ENCODE measurements at regions not wholly inside any gene's neighbourhood (a gene's known extent, or its start where the extent isn't known, plus 50 kb on each side); places are given as distances from the start of the nearest gene placed in this dataset.
A peak's percentile ranks its signal among the peaks of the same experiment; 100 is the strongest.

- Histone ChIP-seq H4K91ac (ENCODE audit: low read length) (no peak overlapping the region), H3K27ac (ENCODE audit: low read length, poor library complexity, severe bottlenecking) (no peak overlapping the region), H3K9me3 (ENCODE audit: control insufficient read depth, low read length) (no peaks in the 10 kb centered on the region), H3K14ac (ENCODE audit: low read length in 2 of 2) (no peak overlapping the region), H3K4me2 (ENCODE audit: low read length, poor library complexity, severe bottlenecking) (no peak overlapping the region), H3K79me1 (replicated peaks; ENCODE audit: low read length, poor library complexity, severe bottlenecking) (no peaks in the 10 kb centered on the region), H2BK120ac (ENCODE audit: low read depth, low read length) (no peak overlapping the region), H3K4me1 (ENCODE audit: control insufficient read depth, insufficient read depth, low read depth, low read length) (no peaks in the 10 kb centered on the region), H3K9ac (ENCODE audit: low read length) (peak overlapping the region; percentile 40), H2BK5ac (ENCODE audit: low read depth, low read length, poor library complexity, severe bottlenecking) (no peak overlapping the region), H2BK12ac (ENCODE audit: low read length in 2 of 2) (no peak overlapping the region), H3K27me3 (ENCODE audit: control insufficient read depth in 1 of 2, insufficient read depth in 1 of 2, low read length in 2 of 2) (no peaks in the 10 kb centered on the region), H2AFZ (ENCODE audit: low read depth, low read length) (no peak overlapping the region), H2BK15ac (ENCODE audit: low read depth, poor library complexity, severe bottlenecking) (no peak overlapping the region), H3K4ac (ENCODE audit: low read depth in 1 of 2, low read length in 2 of 2) (no peak overlapping the region), H2AK5ac (ENCODE audit: low read length, severe bottlenecking) (no peak overlapping the region), H3K4me3 (ENCODE audit: insufficient read depth in 1 of 2, low read depth in 1 of 2, low read length in 2 of 2) (no peak overlapping the region), H3K18ac (ENCODE audit: low read depth in 1 of 2, low read length in 2 of 2) (no peak overlapping the region), H3K23ac (ENCODE audit: low read length in 2 of 2) (no peak overlapping the region), H3K36me3 (ENCODE audit: control insufficient read depth in 1 of 2, insufficient read depth in 2 of 2, low read depth in 1 of 2, low read length in 2 of 2) (no peaks in the 10 kb centered on the region), H4K8ac (ENCODE audit: low read length) (no peak overlapping the region)
- 63% methylated on average over 5 of the region's 6 CpGs for WGBS
- no peak for DNase-seq
Measured at GRCh38 chr15:93974804-93975481, 256.4 kb upstream of the MCTP2 start.

- Histone ChIP-seq H3K79me1 (replicated peaks; ENCODE audit: low read length, poor library complexity, severe bottlenecking) (no peaks in the 10 kb centered on the region), H2BK12ac (ENCODE audit: low read length in 2 of 2) (no peak overlapping the region), H4K8ac (ENCODE audit: low read length) (no peak overlapping the region), H2BK120ac (ENCODE audit: low read depth, low read length) (no peak overlapping the region), H3K27ac (ENCODE audit: low read length, poor library complexity, severe bottlenecking) (no peak overlapping the region), H3K4ac (ENCODE audit: low read depth in 1 of 2, low read length in 2 of 2) (no peak overlapping the region), H3K9ac (ENCODE audit: low read length) (no peak overlapping the region), H2BK15ac (ENCODE audit: low read depth, poor library complexity, severe bottlenecking) (no peak overlapping the region), H3K9me3 (ENCODE audit: control insufficient read depth, low read length) (no peaks in the 10 kb centered on the region), H2BK5ac (ENCODE audit: low read depth, low read length, poor library complexity, severe bottlenecking) (no peak overlapping the region), H3K4me2 (ENCODE audit: low read length, poor library complexity, severe bottlenecking) (no peak overlapping the region), H3K4me1 (ENCODE audit: control insufficient read depth, insufficient read depth, low read depth, low read length) (no peaks in the 10 kb centered on the region), H3K27me3 (ENCODE audit: control insufficient read depth in 1 of 2, insufficient read depth in 1 of 2, low read length in 2 of 2) (no peaks in the 10 kb centered on the region), H3K18ac (ENCODE audit: low read depth in 1 of 2, low read length in 2 of 2) (no peak overlapping the region), H2AK5ac (ENCODE audit: low read length, severe bottlenecking) (no peak overlapping the region), H3K23ac (ENCODE audit: low read length in 2 of 2) (no peak overlapping the region), H3K36me3 (ENCODE audit: control insufficient read depth in 1 of 2, insufficient read depth in 2 of 2, low read depth in 1 of 2, low read length in 2 of 2) (no peaks in the 10 kb centered on the region), H3K4me3 (ENCODE audit: insufficient read depth in 1 of 2, low read depth in 1 of 2, low read length in 2 of 2) (no peak overlapping the region), H4K91ac (ENCODE audit: low read length) (no peak overlapping the region), H2AFZ (ENCODE audit: low read depth, low read length) (no peak overlapping the region), H3K14ac (ENCODE audit: low read length in 2 of 2) (no peak overlapping the region)
- peak; percentile 9 for DNase-seq
- 39% methylated on average over 2 of the region's 5 CpGs for WGBS
Measured at GRCh38 chr15:93973287-93973686, 258.1 kb upstream of the MCTP2 start.

- Histone ChIP-seq H4K8ac (ENCODE audit: low read length) (no peak overlapping the region), H3K4me3 (ENCODE audit: insufficient read depth in 1 of 2, low read depth in 1 of 2, low read length in 2 of 2) (no peak overlapping the region), H2BK15ac (ENCODE audit: low read depth, poor library complexity, severe bottlenecking) (no peak overlapping the region), H2BK5ac (ENCODE audit: low read depth, low read length, poor library complexity, severe bottlenecking) (no peak overlapping the region), H3K18ac (ENCODE audit: low read depth in 1 of 2, low read length in 2 of 2) (no peak overlapping the region), H4K91ac (ENCODE audit: low read length) (no peak overlapping the region), H2BK12ac (ENCODE audit: low read length in 2 of 2) (no peak overlapping the region), H3K4me1 (ENCODE audit: control insufficient read depth, insufficient read depth, low read depth, low read length) (no peaks in the 10 kb centered on the region), H3K4ac (ENCODE audit: low read depth in 1 of 2, low read length in 2 of 2) (no peak overlapping the region), H2AFZ (ENCODE audit: low read depth, low read length) (no peak overlapping the region), H2AK5ac (ENCODE audit: low read length, severe bottlenecking) (no peak overlapping the region), H3K27ac (ENCODE audit: low read length, poor library complexity, severe bottlenecking) (no peak overlapping the region), H3K9ac (ENCODE audit: low read length) (no peak overlapping the region), H3K79me1 (replicated peaks; ENCODE audit: low read length, poor library complexity, severe bottlenecking) (no peaks in the 10 kb centered on the region), H3K27me3 (ENCODE audit: control insufficient read depth in 1 of 2, insufficient read depth in 1 of 2, low read length in 2 of 2) (no peaks in the 10 kb centered on the region), H2BK120ac (ENCODE audit: low read depth, low read length) (no peak overlapping the region), H3K36me3 (ENCODE audit: control insufficient read depth in 1 of 2, insufficient read depth in 2 of 2, low read depth in 1 of 2, low read length in 2 of 2) (no peaks in the 10 kb centered on the region), H3K23ac (ENCODE audit: low read length in 2 of 2) (no peak overlapping the region), H3K4me2 (ENCODE audit: low read length, poor library complexity, severe bottlenecking) (no peak overlapping the region), H3K14ac (ENCODE audit: low read length in 2 of 2) (no peak overlapping the region), H3K9me3 (ENCODE audit: control insufficient read depth, low read length) (no peaks in the 10 kb centered on the region)
- no peak for DNase-seq
- WGBS: 85% methylated on average over 5 of the region's 6 CpGs
Measured at GRCh38 chr15:93968773-93969172, 262.6 kb upstream of the MCTP2 start.

- WGBS: 72% methylated on average over 5 of the region's 6 CpGs
- Histone ChIP-seq H3K27ac (ENCODE audit: low read length, poor library complexity, severe bottlenecking) (no peak overlapping the region), H4K8ac (ENCODE audit: low read length) (no peak overlapping the region), H3K27me3 (ENCODE audit: control insufficient read depth in 1 of 2, insufficient read depth in 1 of 2, low read length in 2 of 2) (no peaks in the 10 kb centered on the region), H3K4ac (ENCODE audit: low read depth in 1 of 2, low read length in 2 of 2) (no peak overlapping the region), H3K9me3 (ENCODE audit: control insufficient read depth, low read length) (no peaks in the 10 kb centered on the region), H3K14ac (ENCODE audit: low read length in 2 of 2) (no peak overlapping the region), H2BK5ac (ENCODE audit: low read depth, low read length, poor library complexity, severe bottlenecking) (no peak overlapping the region), H3K79me1 (replicated peaks; ENCODE audit: low read length, poor library complexity, severe bottlenecking) (no peaks in the 10 kb centered on the region), H2BK12ac (ENCODE audit: low read length in 2 of 2) (no peak overlapping the region), H3K23ac (ENCODE audit: low read length in 2 of 2) (no peak overlapping the region), H3K9ac (ENCODE audit: low read length) (no peak overlapping the region), H3K4me2 (ENCODE audit: low read length, poor library complexity, severe bottlenecking) (no peak overlapping the region), H3K4me1 (ENCODE audit: control insufficient read depth, insufficient read depth, low read depth, low read length) (no peaks in the 10 kb centered on the region), H3K4me3 (ENCODE audit: insufficient read depth in 1 of 2, low read depth in 1 of 2, low read length in 2 of 2) (no peak overlapping the region), H3K18ac (ENCODE audit: low read depth in 1 of 2, low read length in 2 of 2) (no peak overlapping the region), H3K36me3 (ENCODE audit: control insufficient read depth in 1 of 2, insufficient read depth in 2 of 2, low read depth in 1 of 2, low read length in 2 of 2) (no peaks in the 10 kb centered on the region), H2AK5ac (ENCODE audit: low read length, severe bottlenecking) (no peak overlapping the region), H2BK120ac (ENCODE audit: low read depth, low read length) (no peak overlapping the region), H2BK15ac (ENCODE audit: low read depth, poor library complexity, severe bottlenecking) (no peak overlapping the region), H4K91ac (ENCODE audit: low read length) (no peak overlapping the region), H2AFZ (ENCODE audit: low read depth, low read length) (no peak overlapping the region)
- DNase-seq: no peak
Measured at GRCh38 chr15:93965304-93965908, 266.0 kb upstream of the MCTP2 start.
